AG09309 (cell line): ENCODE measurements at regions not wholly inside any gene's neighbourhood (a gene's known extent, or its start where the extent isn't known, plus 50 kb on each side); places are given as distances from the start of the nearest gene placed in this dataset.
"Not testable (repeated sequence)": the region's sequence is repeated elsewhere in the genome, so short reads cannot be mapped to it uniquely, and the experiment has no call there.

Source experiments
- DNase-seq: peaks from one replicate; pipeline ENCODE4 v3.0.0-alpha.2; 2010; ENCODE audit warnings: low read depth
- H3K4me3 ChIP-seq: 2 replicates; pipeline ENCODE4 v1.5.1; 2011; ENCODE audit warnings: mild to moderate bottlenecking, low read depth, low read length, moderate library complexity; ENCODE audit not compliant: control insufficient read depth
- TF ChIP-seq, protein P1 (sequence below): IDR thresholded peaks from 2 replicates; pipeline ENCODE4 v1.5.1; 2011; ENCODE audit warnings: mild to moderate bottlenecking, low read depth, low read length, inconsistent platforms; ENCODE audit not compliant: insufficient read depth, control insufficient read depth; ENCODE audit errors: missing control alignments

DNA sequence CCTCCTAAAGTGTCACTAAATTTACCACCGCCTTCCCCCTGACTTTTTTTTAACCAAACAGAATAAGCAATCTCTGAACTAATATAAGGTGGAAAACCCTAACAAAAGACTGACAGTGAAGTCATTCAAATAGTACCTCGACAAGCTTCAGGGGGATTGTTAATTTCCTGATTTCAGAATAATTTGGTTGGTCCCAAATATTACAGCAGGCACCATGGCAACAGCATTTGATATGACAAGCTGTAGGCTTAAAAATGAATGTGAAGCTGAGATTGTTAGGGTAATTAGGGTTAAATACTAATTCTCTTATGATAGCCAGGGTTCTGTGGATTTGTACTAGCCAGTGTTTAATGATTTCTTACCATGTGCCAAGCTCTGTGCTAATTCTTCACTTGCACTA is 63.5 kb upstream of the GOLGA8B start:
- no peak for DNase-seq
- TF ChIP-seq, protein P1, sequence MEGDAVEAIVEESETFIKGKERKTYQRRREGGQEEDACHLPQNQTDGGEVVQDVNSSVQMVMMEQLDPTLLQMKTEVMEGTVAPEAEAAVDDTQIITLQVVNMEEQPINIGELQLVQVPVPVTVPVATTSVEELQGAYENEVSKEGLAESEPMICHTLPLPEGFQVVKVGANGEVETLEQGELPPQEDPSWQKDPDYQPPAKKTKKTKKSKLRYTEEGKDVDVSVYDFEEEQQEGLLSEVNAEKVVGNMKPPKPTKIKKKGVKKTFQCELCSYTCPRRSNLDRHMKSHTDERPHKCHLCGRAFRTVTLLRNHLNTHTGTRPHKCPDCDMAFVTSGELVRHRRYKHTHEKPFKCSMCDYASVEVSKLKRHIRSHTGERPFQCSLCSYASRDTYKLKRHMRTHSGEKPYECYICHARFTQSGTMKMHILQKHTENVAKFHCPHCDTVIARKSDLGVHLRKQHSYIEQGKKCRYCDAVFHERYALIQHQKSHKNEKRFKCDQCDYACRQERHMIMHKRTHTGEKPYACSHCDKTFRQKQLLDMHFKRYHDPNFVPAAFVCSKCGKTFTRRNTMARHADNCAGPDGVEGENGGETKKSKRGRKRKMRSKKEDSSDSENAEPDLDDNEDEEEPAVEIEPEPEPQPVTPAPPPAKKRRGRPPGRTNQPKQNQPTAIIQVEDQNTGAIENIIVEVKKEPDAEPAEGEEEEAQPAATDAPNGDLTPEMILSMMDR: no peak
- no peak overlapping the region for H3K4me3 ChIP-seq

DNA sequence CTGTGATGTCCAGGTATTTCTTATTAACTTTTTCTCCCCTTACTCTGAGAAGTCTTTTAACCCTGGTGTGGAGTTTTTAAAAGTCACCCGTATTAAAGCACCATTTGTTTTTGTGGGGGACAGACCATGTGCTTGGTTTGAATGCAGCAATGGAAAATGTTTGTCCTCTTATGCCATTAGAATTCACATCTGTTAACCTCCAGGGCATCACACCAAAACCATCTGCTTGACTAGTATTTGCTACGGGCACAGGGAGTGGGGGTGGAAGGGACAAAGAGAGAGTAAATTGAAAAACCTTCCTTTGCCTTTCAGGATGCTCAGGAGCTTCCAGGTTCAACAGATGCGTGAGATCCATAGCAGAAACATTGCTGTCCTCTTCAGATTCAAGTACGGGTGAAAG is 61.4 kb upstream of the GOLGA8B start:
- H3K4me3 ChIP-seq: no peak overlapping the region
- TF ChIP-seq, protein P1: no peak
- no peak for DNase-seq

DNA sequence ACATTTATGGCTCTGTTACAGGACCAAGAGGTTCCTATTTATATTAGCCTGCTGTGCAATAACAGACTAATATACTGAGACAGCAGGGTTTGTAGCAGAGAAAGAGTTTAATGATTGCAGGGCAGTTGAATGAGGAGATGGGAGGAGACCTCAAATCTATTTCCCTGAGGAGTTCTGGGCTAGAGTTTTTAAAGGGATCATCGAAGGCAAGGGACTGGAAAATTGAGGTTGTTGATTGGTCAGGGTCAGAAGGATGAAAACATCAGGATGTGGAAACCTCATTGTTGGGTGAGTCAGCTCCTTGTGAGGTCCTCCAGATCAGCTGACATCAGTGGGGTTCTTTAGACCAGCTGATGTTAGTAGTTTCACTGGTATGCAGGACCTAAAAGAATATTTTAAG is 60.6 kb upstream of the GOLGA8B start:
- TF ChIP-seq, protein P1: no peak
- DNase-seq: peak; percentile 58
- no peak overlapping the region for H3K4me3 ChIP-seq

DNA sequence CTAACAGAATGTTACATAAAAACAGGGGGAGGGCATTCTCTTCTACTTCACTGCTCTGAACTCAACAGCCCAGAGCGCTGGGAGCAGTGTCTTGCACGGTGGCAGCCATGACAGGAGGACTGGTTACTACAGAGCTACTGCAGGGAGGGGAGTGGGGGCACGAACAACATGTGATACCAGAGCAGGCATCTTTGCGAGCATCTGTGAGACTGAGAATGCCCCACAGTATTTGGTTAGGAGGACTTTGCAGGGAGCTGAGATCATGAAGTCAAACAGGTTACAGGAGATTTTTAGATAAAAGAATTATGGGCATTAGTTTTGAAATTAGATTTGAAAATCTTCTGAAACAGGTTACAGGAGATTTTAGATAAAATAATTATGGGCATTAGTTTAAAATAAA is 58.8 kb upstream of the GOLGA8B start:
- no peak for DNase-seq
- no peak overlapping the region for H3K4me3 ChIP-seq
- TF ChIP-seq, protein P1: no peak

DNA sequence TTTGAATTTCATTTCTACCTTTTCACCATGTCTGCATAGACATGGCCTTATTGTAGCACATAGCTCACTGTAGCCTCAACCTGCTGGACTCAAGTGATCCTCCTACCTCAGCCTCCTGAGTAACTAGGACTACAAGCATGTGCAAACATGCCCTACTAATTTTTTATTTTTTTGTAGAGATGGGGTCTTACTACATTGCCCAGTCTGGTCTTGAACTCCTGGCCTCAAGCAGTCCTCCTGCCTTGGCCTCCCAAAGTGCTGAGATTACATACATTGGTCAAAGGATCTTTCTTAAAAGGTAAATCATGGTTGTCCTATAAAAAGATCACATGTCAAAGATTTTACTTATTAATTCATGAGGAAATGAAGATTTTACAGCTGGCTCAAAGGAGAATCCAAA is 57.2 kb upstream of the GOLGA8B start:
- no peak for DNase-seq
- TF ChIP-seq, protein P1: no peak
- H3K4me3 ChIP-seq: no peak overlapping the region

DNA sequence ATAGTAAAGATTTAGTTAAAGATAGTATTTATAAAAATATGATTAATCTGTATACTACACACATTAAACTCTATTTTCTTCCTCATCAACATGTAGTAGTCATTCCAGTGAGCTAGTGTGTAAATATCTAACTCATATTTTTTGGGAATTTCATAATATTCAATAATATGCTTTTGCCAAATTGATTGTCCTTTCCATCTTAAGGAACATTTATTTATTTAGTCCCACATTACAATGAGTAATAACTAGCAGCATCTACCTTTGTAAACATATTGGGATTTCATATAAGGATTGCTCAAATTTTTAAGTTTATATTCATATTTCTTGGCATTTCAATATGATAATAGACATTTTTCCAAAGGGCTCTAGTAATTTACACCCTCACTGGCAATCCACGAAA is 53.9 kb upstream of the GOLGA8B start:
- TF ChIP-seq, protein P1: no peak
- no peak overlapping the region for H3K4me3 ChIP-seq
- no peak for DNase-seq

DNA sequence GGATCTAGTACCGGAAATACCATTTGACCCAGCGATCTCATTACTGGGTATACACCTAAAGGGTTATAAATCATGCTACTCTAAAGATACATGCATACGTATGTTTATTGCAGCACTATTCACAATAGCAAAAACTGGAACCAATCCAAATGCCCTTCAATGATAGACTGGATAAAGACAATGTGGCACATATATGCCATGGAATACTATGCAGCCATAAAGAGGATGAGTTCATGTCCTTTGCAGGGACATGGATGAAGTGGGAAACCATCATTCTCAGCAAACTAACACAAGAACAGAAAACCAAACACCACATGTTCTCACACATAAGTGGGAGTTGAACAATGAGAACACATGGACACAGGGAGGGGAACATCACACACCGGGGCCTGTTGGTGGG is 50.2 kb upstream of the GOLGA8B start:
- not testable (repeated sequence) for DNase-seq, H3K4me3 ChIP-seq
